H1 (cell line): ENCODE measurements at regions not wholly inside any gene's neighbourhood (a gene's known extent, or its start where the extent isn't known, plus 50 kb on each side); places are given as distances from the start of the nearest gene placed in this dataset.

Experiments used
- CTCF ChIA-PET: fragments of 300-600 bp; sonication (Branson Sonifier 250); formaldehyde crosslinking; loops from one replicate; lab custom pipeline; 2021; ENCODE audit not compliant: partially characterized antibody; lab: Charles Lee
- POLR2A ChIA-PET: fragments of 300-600 bp; sonication (Branson Sonifier 250); formaldehyde crosslinking; loops from one replicate; lab custom pipeline; 2021; ENCODE audit warnings: inconsistent platforms; ENCODE audit not compliant: partially characterized antibody; lab: Charles Lee
- DNase-seq, 2 experiments: peaks; one replicate each; pipeline versions ENCODE4 v3.0.0 to v3.0.0-alpha.2; 2010 to 2022; ENCODE audit warnings: low spot score in 2 of 2, low read depth in 1 of 2, mixed read lengths in 1 of 2
- FAIRE-seq: peaks from 2 replicates; lab custom pipeline; 2011; peaks lifted over from hg19 to GRCh38; lab: Jason Lieb, UNC
- H2AFZ ChIP-seq: 2 replicates; pipeline ENCODE4 v1.8.1; 2012; ENCODE audit warnings: low read length, inconsistent platforms
- H2AK5ac ChIP-seq: 2 replicates; pipeline ENCODE4 v1.6.1; 2013; ENCODE audit warnings: low read depth, low read length
- H2BK120ac ChIP-seq: replicated peaks from 2 replicates; pipeline ENCODE3; 2013; ENCODE audit warnings: low read depth, low read length, inconsistent platforms
- H2BK12ac ChIP-seq: 2 replicates; pipeline ENCODE4 v1.6.1; 2013; ENCODE audit warnings: low read depth, low read length
- H2BK15ac ChIP-seq: 2 replicates; pipeline ENCODE4 v1.6.1; 2013; ENCODE audit warnings: low read length
- H2BK20ac ChIP-seq: 2 replicates; pipeline ENCODE4 v1.6.1; 2013; ENCODE audit warnings: low read length
- H2BK5ac ChIP-seq: 2 replicates; pipeline ENCODE4 v1.6.1; 2013; ENCODE audit warnings: low read depth, low read length
- H3K14ac ChIP-seq: 2 replicates; pipeline ENCODE4 v1.6.1; 2013; ENCODE audit warnings: inconsistent platforms; ENCODE audit not compliant: insufficient read length
- H3K18ac ChIP-seq: 2 replicates; pipeline ENCODE4 v1.6.1; 2013; ENCODE audit warnings: low read length; ENCODE audit errors: extremely low read depth
- H3K23ac ChIP-seq: 2 replicates; pipeline ENCODE4 v1.6.1; 2013; ENCODE audit warnings: inconsistent platforms; ENCODE audit not compliant: insufficient read length
- H3K23me2 ChIP-seq: 2 replicates; pipeline ENCODE4 v1.6.1; 2013; ENCODE audit warnings: low read depth, low read length
- H3K27ac ChIP-seq: 2 replicates; pipeline ENCODE4 v1.6.1; 2011; ENCODE audit warnings: low read depth, low read length, inconsistent platforms
- H3K27me3 ChIP-seq, 4 experiments: replicated peaks in 1 of 4; 1 replicate in 1 of 4; 2 replicates in 3 of 4; pipeline versions ENCODE4 v1.6.1 to v1.8.1; 2011 to 2013; ENCODE audit warnings: low read length in 3 of 4, mild to moderate bottlenecking in 3 of 4, inconsistent platforms in 2 of 4, mixed read lengths in 2 of 4, moderate library complexity in 1 of 4; ENCODE audit not compliant: control insufficient read depth in 3 of 4, insufficient read depth in 3 of 4; ENCODE audit errors: extremely low read depth in 1 of 4
- H3K36me3 ChIP-seq, 4 experiments: 2 replicates each; pipeline versions ENCODE4 v1.6.1 to v1.8.1; 2011 to 2013; ENCODE audit warnings: mild to moderate bottlenecking in 4 of 4, low read length in 3 of 4, moderate library complexity in 2 of 4, control low read depth in 1 of 4, inconsistent platforms in 1 of 4; ENCODE audit not compliant: insufficient read depth in 4 of 4, control insufficient read depth in 2 of 4
- H3K4ac ChIP-seq: replicated peaks from 2 replicates; pipeline ENCODE3; 2013; ENCODE audit warnings: low read length, low read depth, mixed read lengths, inconsistent platforms; ENCODE audit not compliant: insufficient read length
- H3K4me1 ChIP-seq, 4 experiments: replicated peaks in 1 of 4; 1 replicate in 1 of 4; 2 replicates in 3 of 4; pipeline versions ENCODE4 v1.6.1 to v1.8.1; 2011 to 2013; ENCODE audit warnings: low read length in 3 of 4, inconsistent platforms in 2 of 4, mixed read lengths in 1 of 4; ENCODE audit not compliant: insufficient read depth in 4 of 4, control insufficient read depth in 3 of 4
- H3K4me2 ChIP-seq, 2 experiments: 2 replicates each; pipeline versions ENCODE4 v1.6.1 to v1.8.1; 2011 to 2013; ENCODE audit warnings: low read depth in 2 of 2, low read length in 2 of 2, control low read depth in 1 of 2, inconsistent platforms in 1 of 2, mild to moderate bottlenecking in 1 of 2; ENCODE audit not compliant: insufficient read depth in 1 of 2
- H3K4me3 ChIP-seq, 4 experiments: fragments of 200-600, 300-600 bp in 1 of 4; sonication (generic), shearing (Covaris generic), sonication (Bioruptor Twin) in 1 of 4; 2 replicates each; pipeline versions ENCODE4 v1.5.1 to v1.8.1; 2011 to 2016; ENCODE audit warnings: low read length in 4 of 4, low read depth in 3 of 4, control low read depth in 2 of 4, inconsistent platforms in 2 of 4, mild to moderate bottlenecking in 2 of 4, mixed read lengths in 1 of 4, moderate library complexity in 1 of 4; ENCODE audit not compliant: insufficient read depth in 2 of 4; ENCODE audit errors: extremely low read depth in 1 of 4
- H3K56ac ChIP-seq: replicated peaks from 2 replicates; pipeline ENCODE3; 2013; ENCODE audit warnings: low read depth, mild to moderate bottlenecking, mixed read lengths, low read length, inconsistent platforms; ENCODE audit not compliant: insufficient read length
- H3K79me1 ChIP-seq: 2 replicates; pipeline ENCODE4 v1.6.1; 2013; ENCODE audit warnings: low read depth, low read length, control low read depth
- H3K79me2 ChIP-seq, 2 experiments: 2 replicates each; pipeline versions ENCODE4 v1.6.1 to v1.8.1; 2012 to 2013; ENCODE audit warnings: low read length in 2 of 2, mild to moderate bottlenecking in 2 of 2, inconsistent platforms in 1 of 2; ENCODE audit not compliant: insufficient read depth in 2 of 2, control insufficient read depth in 1 of 2
- H3K9ac ChIP-seq, 4 experiments: replicated peaks in 1 of 4; 1 replicate in 1 of 4; 2 replicates in 3 of 4; pipeline versions ENCODE4 v1.6.1 to v1.8.1; 2011 to 2013; ENCODE audit warnings: low read depth in 3 of 4, low read length in 3 of 4, control low read depth in 2 of 4, mild to moderate bottlenecking in 2 of 4, moderate library complexity in 2 of 4, inconsistent platforms in 1 of 4; ENCODE audit errors: extremely low read depth in 1 of 4
- H3K9me3 ChIP-seq, 2 experiments: 2 replicates each; pipeline versions ENCODE4 v1.6.1 to v1.8.1; 2012 to 2013; ENCODE audit warnings: mild to moderate bottlenecking in 2 of 2, moderate library complexity in 2 of 2, control low read depth in 1 of 2, inconsistent platforms in 1 of 2, low read depth in 1 of 2, low read length in 1 of 2, mixed read lengths in 1 of 2; ENCODE audit not compliant: insufficient read depth in 2 of 2
- H4K20me1 ChIP-seq, 2 experiments: replicated peaks in 1 of 2; 2 replicates each; pipeline versions ENCODE3 to v1.8.1; 2011 to 2013; ENCODE audit warnings: inconsistent platforms in 2 of 2, low read length in 2 of 2, mild to moderate bottlenecking in 1 of 2; ENCODE audit not compliant: insufficient read depth in 2 of 2, control insufficient read depth in 1 of 2
- H4K5ac ChIP-seq: 2 replicates; pipeline ENCODE4 v1.6.1; 2013; ENCODE audit warnings: low read length, low read depth, mixed read lengths, inconsistent platforms; ENCODE audit not compliant: insufficient read length
- H4K8ac ChIP-seq: 2 replicates; pipeline ENCODE4 v1.8.0; 2013; ENCODE audit warnings: mild to moderate bottlenecking, moderate library complexity, low read length, inconsistent platforms; ENCODE audit not compliant: insufficient read depth; ENCODE audit errors: extremely low read depth
- H4K91ac ChIP-seq: replicated peaks from 2 replicates; pipeline ENCODE3; 2013; ENCODE audit warnings: low read length, mixed read lengths, inconsistent platforms; ENCODE audit not compliant: insufficient read length
- BRCA1 ChIP-seq: IDR thresholded peaks from 2 replicates; pipeline ENCODE4 v1.6.1; 2012; ENCODE audit warnings: low read depth, low read length, improper control_type of control experiment
- EP300 ChIP-seq, 2 experiments: IDR thresholded peaks; 1 replicate in 1 of 2; 2 replicates in 1 of 2; pipeline ENCODE4 v1.6.1; 2011 to 2012; ENCODE audit warnings: low read depth in 2 of 2, low read length in 2 of 2, mild to moderate bottlenecking in 2 of 2, borderline replicate concordance in 1 of 2, inconsistent platforms in 1 of 2, moderate library complexity in 1 of 2
- GABPA ChIP-seq: IDR thresholded peaks from 2 replicates; pipeline ENCODE4 v1.6.1; 2011; ENCODE audit warnings: mild to moderate bottlenecking, low read length, moderate library complexity, borderline replicate concordance; ENCODE audit not compliant: insufficient read depth
- JUND ChIP-seq: IDR thresholded peaks from 2 replicates; pipeline ENCODE4 v1.6.1; 2011; ENCODE audit warnings: mild to moderate bottlenecking, improper control_type of control experiment, low read length
- KDM4A ChIP-seq: IDR thresholded peaks from one replicate; pipeline ENCODE4 v1.7.1; 2012; ENCODE audit warnings: low read depth, mild to moderate bottlenecking, moderate library complexity, low read length, inconsistent platforms; ENCODE audit not compliant: severe bottlenecking
- NRF1 ChIP-seq: IDR thresholded peaks from 2 replicates; pipeline ENCODE4 v1.6.1; 2011; ENCODE audit warnings: mild to moderate bottlenecking, low read depth, low read length, improper control_type of control experiment
- PHF8 ChIP-seq: fragments of 200-600 bp; sonication (generic); conservative IDR thresholded peaks from 2 replicates; pipeline ENCODE4 v1.7.1; 2012; ENCODE audit warnings: low read depth, mild to moderate bottlenecking, inconsistent platforms, low read length, moderate library complexity
- POLR2A ChIP-seq, 2 experiments: IDR thresholded peaks; 1 replicate in 1 of 2; 2 replicates in 1 of 2; pipeline ENCODE4 v1.6.1; 2011; ENCODE audit warnings: low read depth in 2 of 2, low read length in 2 of 2, mild to moderate bottlenecking in 2 of 2; ENCODE audit errors: control extremely low read depth in 1 of 2
- RFX5 ChIP-seq: IDR thresholded peaks from 2 replicates; pipeline ENCODE4 v1.6.1; 2011; ENCODE audit warnings: low read depth, low read length, improper control_type of control experiment, borderline replicate concordance
- RXRA ChIP-seq: IDR thresholded peaks from 2 replicates; pipeline ENCODE4 v1.6.1; 2011; ENCODE audit warnings: low read depth, mild to moderate bottlenecking, low read length, moderate library complexity; ENCODE audit not compliant: insufficient read depth
- SAP30 ChIP-seq: fragments of 300-600 bp; sonication (generic); IDR thresholded peaks from 2 replicates; pipeline ENCODE4 v1.7.1; 2012; ENCODE audit warnings: low read length, moderate library complexity, mild to moderate bottlenecking, inconsistent platforms; ENCODE audit not compliant: insufficient read depth, insufficient replicate concordance
- SIN3A ChIP-seq, 2 experiments: IDR thresholded peaks in 1 of 2; conservative IDR thresholded peaks in 1 of 2; 2 replicates each; pipeline ENCODE4 v1.6.1; 2011 to 2012; ENCODE audit warnings: low read length in 2 of 2, improper control_type of control experiment in 1 of 2, low read depth in 1 of 2, mild to moderate bottlenecking in 1 of 2
- SIRT6 ChIP-seq: IDR thresholded peaks from one replicate; pipeline ENCODE4 v1.7.1; 2012; ENCODE audit warnings: low read length, inconsistent platforms
- SIX5 ChIP-seq: IDR thresholded peaks from 2 replicates; pipeline ENCODE4 v1.6.1; 2011; ENCODE audit warnings: mild to moderate bottlenecking, low read depth, low read length
- TEAD4 ChIP-seq: IDR thresholded peaks from 2 replicates; pipeline ENCODE4 v1.6.1; 2012; ENCODE audit warnings: low read depth, low read length, inconsistent platforms, mixed read lengths
- WGBS, 2 experiments: shearing (Covaris generic) in 1 of 2; methylation state at CpG; one replicate each; pipeline versions ENCODE4 v1.1.6 to v1.1.7; 2013 to 2015; ENCODE audit warnings: low lambda C conversion rate in 2 of 2, mixed read lengths in 2 of 2, inconsistent platforms in 1 of 2, low coverage in 1 of 2, missing lambda C conversion rate in 1 of 2; ENCODE audit not compliant: insufficient replicate concordance in 2 of 2, insufficient coverage in 1 of 2, insufficient read length in 1 of 2; ENCODE audit errors: extremely low coverage in 1 of 2, missing lambda C conversion rate in 1 of 2; 5-methylcytosine and 5-hydroxymethylcytosine counted together

DNA sequence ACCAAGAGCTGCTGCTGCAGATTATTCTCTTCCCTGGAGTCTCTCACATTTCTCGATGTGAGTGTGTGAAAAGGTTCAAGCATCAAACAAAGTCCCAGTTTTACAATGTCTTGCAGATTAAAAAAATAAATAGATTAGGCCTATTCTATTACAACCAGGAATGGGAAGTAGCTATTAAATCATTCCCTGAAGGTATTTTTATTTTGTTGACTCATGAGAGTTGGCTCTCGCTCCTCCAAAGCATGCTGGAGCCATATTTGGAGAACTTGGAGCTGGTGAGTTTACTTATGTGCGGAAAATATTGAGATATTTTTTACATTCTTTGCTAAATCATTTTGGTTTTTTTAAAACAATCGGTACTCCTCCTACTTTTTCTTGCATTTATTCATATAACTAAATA lies 572.3 kb downstream of the ETNK1 start:
- H3K36me3 ChIP-seq: no peaks in the 10 kb centered on the region
- ChIA-PET CTCF (interaction anchor here (1.2 to 1.6 kb wide), 4 partner anchors 9 to 24 kb away, joined by 3 to 5 read pairs (median 4); no protein-coding TSS in a partner anchor), POLR2A (no interaction called here)
- no peaks in the 10 kb centered on the region; the same call in 1 of the 2 replicates for H3K23me2 ChIP-seq
- no peaks in the 10 kb centered on the region for H3K79me2 ChIP-seq
- DNase-seq: no peak
- no peaks in the 10 kb centered on the region for H3K9me3 ChIP-seq
- no peak overlapping the region for H2AK5ac ChIP-seq
- no peak overlapping the region for H3K4me2 ChIP-seq
- H4K5ac ChIP-seq: no peak overlapping the region
- no peaks in the 10 kb centered on the region for H4K20me1 ChIP-seq
- no peak overlapping the region for H3K4me3 ChIP-seq
- H4K91ac ChIP-seq: no peak overlapping the region
- no peak overlapping the region for H2BK15ac ChIP-seq
- H4K8ac ChIP-seq: no peak overlapping the region
- H3K14ac ChIP-seq: no peak overlapping the region
- H3K18ac ChIP-seq: no peak overlapping the region
- H3K56ac ChIP-seq: no peak overlapping the region
- no peak overlapping the region for H3K9ac ChIP-seq
- H3K27ac ChIP-seq: no peak overlapping the region
- no peak overlapping the region for H2AFZ ChIP-seq
- H3K23ac ChIP-seq: no peak overlapping the region
- H2BK5ac ChIP-seq: no peak overlapping the region
- no peak overlapping the region for H2BK120ac ChIP-seq
- no peak overlapping the region for H3K4ac ChIP-seq
- H3K27me3 ChIP-seq: no peaks in the 10 kb centered on the region
- no peak overlapping the region for H2BK20ac ChIP-seq
- H3K4me1 ChIP-seq: no peaks in the 10 kb centered on the region
- no peaks in the 10 kb centered on the region for H3K79me1 ChIP-seq
- WGBS, 2 experiments: 91% methylated on average over 4 of the region's 4 CpGs; no CpG with 5 or more reads in 1 of the 2 experiments
- FAIRE-seq: no peak
- no peak overlapping the region for H2BK12ac ChIP-seq
- TF ChIP-seq JUND: no peak
- TF ChIP-seq SIX5: no peak
- TF ChIP-seq RFX5: no peak
- TF ChIP-seq GABPA: no peak
- TF ChIP-seq POLR2A (IDR thresholded peaks at IDR 0.05; ENCODE audit: control extremely low read depth in 1 of 2, low read depth in 2 of 2, low read length in 2 of 2): no peak
- TF ChIP-seq SIRT6: no peak
- TF ChIP-seq SIN3A (conservative IDR thresholded peaks at IDR 0.05 in 1 of 2, IDR thresholded peaks at IDR 0.05 in 1 of 2; ENCODE audit: low read depth in 1 of 2, low read length in 2 of 2): no peak
- TF ChIP-seq PHF8: no peak
- TF ChIP-seq NRF1: no peak
- TF ChIP-seq KDM4A: no peak
- TF ChIP-seq TEAD4: no peak
- TF ChIP-seq BRCA1: no peak
- TF ChIP-seq RXRA: no peak
- TF ChIP-seq EP300 (IDR thresholded peaks at IDR 0.05; ENCODE audit: borderline replicate concordance in 1 of 2, low read depth in 2 of 2, low read length in 2 of 2): no peak
- TF ChIP-seq SAP30: no peak
